CD14-positive monocyte (primary cell): ENCODE measurements at regions not wholly inside any gene's neighbourhood (a gene's known extent, or its start where the extent isn't known, plus 50 kb on each side); places are given as distances from the start of the nearest gene placed in this dataset.

Source experiments
- DNase-seq, 3 donors: peaks; one replicate each; pipeline ENCODE4 v3.0.0-alpha.2; 2011 to 2022
- H2AFZ ChIP-seq: 2 replicates; pipeline ENCODE4 v1.6.0; 2012; ENCODE audit warnings: mild to moderate bottlenecking, low read depth, low read length, inconsistent platforms; ENCODE audit not compliant: insufficient read depth, poor library complexity, severe bottlenecking
- H3K27ac ChIP-seq, 2 donors: 1 replicate in 1 of 2; 2 replicates in 1 of 2; pipeline ENCODE4 v1.5.1; 2012 to 2013; ENCODE audit warnings: low read length in 2 of 2, control low read depth in 1 of 2, inconsistent platforms in 1 of 2, low read depth in 1 of 2, mild to moderate bottlenecking in 1 of 2
- H3K27me3 ChIP-seq, 2 donors: one replicate each; pipeline versions ENCODE4 v1.6.0 to v1.6.1; 2011 to 2013; ENCODE audit warnings: low read length in 2 of 2; ENCODE audit not compliant: control insufficient read depth in 2 of 2, insufficient read depth in 2 of 2
- H3K36me3 ChIP-seq, 2 donors: replicated peaks in 1 of 2; 1 replicate in 1 of 2; 2 replicates in 1 of 2; pipeline versions ENCODE4 v1.5.1 to v1.6.1; 2012 to 2013; ENCODE audit warnings: low read length in 2 of 2, control low read depth in 1 of 2, inconsistent platforms in 1 of 2, mild to moderate bottlenecking in 1 of 2; ENCODE audit not compliant: insufficient read depth in 2 of 2, control insufficient read depth in 1 of 2
- H3K4me1 ChIP-seq, 2 donors: 1 replicate in 1 of 2; 2 replicates in 1 of 2; pipeline versions ENCODE4 v1.5.1 to v1.6.1; 2012 to 2013; ENCODE audit warnings: low read length in 2 of 2, control low read depth in 1 of 2, inconsistent platforms in 1 of 2, mild to moderate bottlenecking in 1 of 2, moderate library complexity in 1 of 2; ENCODE audit not compliant: insufficient read depth in 2 of 2, control insufficient read depth in 1 of 2
- H3K4me2 ChIP-seq: replicated peaks from 2 replicates; pipeline ENCODE3; 2012; ENCODE audit warnings: low read length, moderate library complexity, mild to moderate bottlenecking; ENCODE audit not compliant: poor library complexity, severe bottlenecking; ENCODE audit errors: extremely low read depth
- H3K4me3 ChIP-seq, 3 experiments: fragments of 200-600 bp in 1 of 3; sonication (generic) in 1 of 3; replicated peaks in 1 of 3; 1 replicate in 2 of 3; 2 replicates in 1 of 3; pipeline ENCODE4 v1.5.1; 2011 to 2013; ENCODE audit warnings: low read length in 3 of 3, mild to moderate bottlenecking in 3 of 3, control low read depth in 2 of 3, low read depth in 2 of 3, inconsistent platforms in 1 of 3, moderate library complexity in 1 of 3
- H3K79me2 ChIP-seq: 2 replicates; pipeline ENCODE4 v1.6.0; 2012; ENCODE audit warnings: mild to moderate bottlenecking, control low read depth, inconsistent platforms, low read length, moderate library complexity; ENCODE audit not compliant: insufficient read depth
- H3K9ac ChIP-seq: 2 replicates; pipeline ENCODE4 v1.6.0; 2017; ENCODE audit warnings: low read length, mild to moderate bottlenecking; ENCODE audit not compliant: insufficient read depth, poor library complexity, severe bottlenecking
- H3K9me3 ChIP-seq, 2 donors: replicated peaks in 1 of 2; 1 replicate in 1 of 2; 2 replicates in 1 of 2; pipeline versions ENCODE4 v1.5.1 to v1.6.1; 2012 to 2013; ENCODE audit warnings: low read length in 2 of 2, control low read depth in 1 of 2; ENCODE audit not compliant: control insufficient read depth in 1 of 2, insufficient read depth in 1 of 2
- H4K20me1 ChIP-seq: 2 replicates; pipeline ENCODE4 v1.6.0; 2012; ENCODE audit warnings: mild to moderate bottlenecking, low read length, control low read depth, moderate library complexity; ENCODE audit not compliant: insufficient read depth
- H3K27ac Mint-ChIP-seq, 7 donors: one replicate each; pipeline ENCODE4 v1.8.0; 2020; ENCODE audit warnings: mild to moderate bottlenecking in 7 of 7, mixed read lengths in 7 of 7, moderate library complexity in 6 of 7, inconsistent platforms in 2 of 7
- H3K27me3 Mint-ChIP-seq, 3 donors: one replicate each; pipeline ENCODE4 v1.8.0; 2021 to 2022; ENCODE audit warnings: low read depth in 3 of 3, mild to moderate bottlenecking in 3 of 3, mixed read lengths in 3 of 3, moderate library complexity in 3 of 3, inconsistent platforms in 1 of 3
- H3K36me3 Mint-ChIP-seq, 2 donors: one replicate each; pipeline ENCODE4 v1.8.0; 2020; ENCODE audit warnings: mixed read lengths in 2 of 2, inconsistent platforms in 1 of 2, mild to moderate bottlenecking in 1 of 2
- H3K4me1 Mint-ChIP-seq: one replicate; pipeline ENCODE4 v1.8.0; 2020; ENCODE audit warnings: mild to moderate bottlenecking, mixed read lengths
- H3K4me3 Mint-ChIP-seq, 2 donors: one replicate each; pipeline ENCODE4 v1.8.0; 2020; ENCODE audit warnings: mild to moderate bottlenecking in 2 of 2, mixed read lengths in 2 of 2, moderate library complexity in 1 of 2
- H3K9me3 Mint-ChIP-seq, 7 donors: one replicate each; pipeline ENCODE4 v1.8.0; 2020 to 2022; ENCODE audit warnings: mixed read lengths in 7 of 7, mild to moderate bottlenecking in 6 of 7, moderate library complexity in 6 of 7, inconsistent platforms in 2 of 7
- CTCF ChIP-seq: fragments of 200-600 bp; IDR thresholded peaks from one replicate; pipeline ENCODE4 v1.8.0; 2022; ENCODE audit warnings: antibody characterized with exemption, mild to moderate bottlenecking
- WGBS: methylation state at CpG from one replicate; pipeline ENCODE4 v1.1.5; 2013; ENCODE audit warnings: missing lambda C conversion rate; ENCODE audit not compliant: insufficient coverage; 5-methylcytosine and 5-hydroxymethylcytosine counted together
- intact Hi-C, 2 donors: fragments of 100-400 bp; cut with micrococcal nuclease; formaldehyde crosslinking; loops; one replicate each; pipeline versions ENCODE4 v1.15.0 to v1.15.1; 2023

- Histone ChIP-seq H3K4me3 (no peak overlapping the region), H2AFZ (no peak overlapping the region), H3K27me3 (no peaks in the 10 kb centered on the region), H3K27ac (no peak overlapping the region), H3K4me1 (no peaks in the 10 kb centered on the region), H3K79me2 (no peaks in the 10 kb centered on the region), H4K20me1 (no peaks in the 10 kb centered on the region), H3K4me2 (no peak overlapping the region), H3K9me3 (peaks cover 0 to 3% of the 10 kb centered on the region in 2 donors), H3K9ac (no peak overlapping the region), H3K36me3 (no peaks in the 10 kb centered on the region)
- intact Hi-C loops, result no loop called here
- no peak for TF ChIP-seq CTCF
- H3K27ac Mint-ChIP-seq, result no peak overlapping the region
- H3K4me3 Mint-ChIP-seq, result no peak overlapping the region
- H3K27me3 Mint-ChIP-seq, result no peaks in the 10 kb centered on the region
- no CpG with 5 or more reads among the region's 1 CpG for WGBS
- H3K4me1 Mint-ChIP-seq, result no peaks in the 10 kb centered on the region
- H3K9me3 Mint-ChIP-seq, result peaks cover 0 to 12% (median 6%) of the 10 kb centered on the region in 7 donors
- DNase-seq, result no peak
- H3K36me3 Mint-ChIP-seq, result no peaks in the 10 kb centered on the region
Observed at GRCh38 chr21:16517383-16517782, 787.6 kb downstream of the USP25 start.

GRCh38 chr21:16519036-16519435 is 789.3 kb downstream of the USP25 start:
- Mint-ChIP-seq H3K27me3 (no peaks in the 10 kb centered on the region), H3K4me1 (no peaks in the 10 kb centered on the region), H3K36me3 (no peaks in the 10 kb centered on the region), H3K27ac (no peak overlapping the region), H3K4me3 (no peak overlapping the region), H3K9me3 (peaks cover 0 to 12% (median 6%) of the 10 kb centered on the region in 7 donors)
- Histone ChIP-seq H4K20me1 (no peaks in the 10 kb centered on the region), H3K4me3 (no peak overlapping the region), H2AFZ (no peak overlapping the region), H3K27ac (no peak overlapping the region), H3K36me3 (no peaks in the 10 kb centered on the region), H3K9me3 (peaks cover 0 to 3% of the 10 kb centered on the region in 2 donors), H3K9ac (no peak overlapping the region), H3K4me2 (no peak overlapping the region), H3K4me1 (no peaks in the 10 kb centered on the region), H3K27me3 (no peaks in the 10 kb centered on the region), H3K79me2 (no peaks in the 10 kb centered on the region)
- no peak for DNase-seq
- intact Hi-C loops, result no loop called here
- WGBS, result no CpG with 5 or more reads among the region's 2 CpGs
- TF ChIP-seq CTCF, result no peak
